ENCODE measurements at regions not wholly inside any gene's neighbourhood (a gene's known extent, or its start where the extent isn't known, plus 50 kb on each side); places are given as distances from the start of the nearest gene placed in this dataset.

DNA sequence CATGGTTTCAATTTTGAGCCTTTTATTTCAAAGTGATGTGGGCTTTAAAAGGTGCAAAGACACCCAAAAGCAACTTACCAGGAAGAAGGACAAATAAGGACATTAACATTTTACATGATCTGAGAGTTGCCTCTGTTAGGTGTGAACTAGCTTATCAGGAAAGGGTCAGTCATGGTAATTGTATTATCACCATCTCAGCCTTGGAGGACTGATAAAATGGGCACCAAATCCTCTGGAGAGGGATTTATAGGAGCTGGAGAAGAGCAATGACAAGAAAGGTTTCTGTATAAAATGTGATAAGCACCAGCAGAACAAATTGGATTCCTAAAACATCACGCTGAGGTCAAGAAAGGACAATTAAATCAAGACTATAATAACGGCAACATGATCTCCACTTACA is 217.7 kb upstream of the PRICKLE1 start:
- no peak for DNase-seq

DNA sequence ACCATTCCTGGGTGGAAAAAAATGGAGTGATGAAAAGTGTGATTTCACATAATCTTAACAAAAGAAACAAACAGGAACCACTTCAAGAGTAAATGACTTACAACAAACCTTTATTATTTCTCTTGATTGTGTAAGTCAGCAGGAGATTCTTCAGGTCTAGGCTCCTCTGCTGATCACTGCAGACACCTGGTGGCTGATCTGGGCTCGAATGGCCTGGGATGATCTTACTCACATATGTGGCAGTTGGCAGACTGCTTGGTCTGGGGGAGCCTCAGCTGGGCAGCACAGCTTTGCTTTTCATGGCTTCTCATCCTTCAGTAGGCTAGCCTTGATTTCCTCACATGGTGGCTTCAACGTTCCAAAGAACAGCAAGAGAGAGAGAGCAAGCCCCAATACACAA is 215.4 kb upstream of the PRICKLE1 start:
- no peak for DNase-seq

DNA sequence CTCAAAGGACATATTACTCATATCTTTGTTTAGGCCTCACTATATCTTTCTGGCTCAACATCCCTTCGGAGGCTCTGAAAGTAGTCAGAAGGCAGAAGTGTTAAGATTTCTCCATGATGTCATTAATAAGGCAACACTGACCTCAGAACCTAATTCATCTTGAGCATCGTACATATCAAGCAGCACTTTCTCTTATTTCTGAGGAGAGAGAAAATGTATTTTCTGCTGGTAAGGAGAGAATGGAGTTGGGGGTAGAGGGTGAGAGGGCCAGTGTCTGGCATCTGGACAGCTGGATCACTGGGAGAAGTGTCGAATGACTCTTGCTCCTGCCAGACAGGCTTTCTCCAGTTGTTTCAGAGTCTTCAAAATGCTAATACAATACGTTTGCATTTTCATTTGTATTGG is 213.2 kb upstream of the PRICKLE1 start:
- DNase-seq = no peak

DNA sequence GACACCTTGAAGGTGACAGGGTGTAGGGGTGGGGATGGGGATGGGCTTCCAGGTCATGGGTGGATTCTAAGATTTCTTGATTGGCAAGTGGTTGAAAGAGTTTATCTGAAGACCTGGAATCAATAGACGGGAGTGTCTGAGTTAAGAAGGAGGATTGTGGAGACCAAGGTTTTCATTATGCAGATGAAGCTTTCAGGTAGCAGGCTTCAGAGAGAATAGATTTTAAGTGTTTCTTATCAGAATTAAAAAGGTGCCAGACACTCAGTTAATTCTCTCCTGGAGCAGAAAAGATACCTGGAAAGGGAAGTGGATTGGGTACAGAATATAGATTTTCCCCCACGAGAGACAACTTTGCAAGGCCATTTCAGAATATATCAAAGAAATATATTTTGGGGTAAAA is 211.7 kb upstream of the PRICKLE1 start:
- DNase-seq = no peak

DNA sequence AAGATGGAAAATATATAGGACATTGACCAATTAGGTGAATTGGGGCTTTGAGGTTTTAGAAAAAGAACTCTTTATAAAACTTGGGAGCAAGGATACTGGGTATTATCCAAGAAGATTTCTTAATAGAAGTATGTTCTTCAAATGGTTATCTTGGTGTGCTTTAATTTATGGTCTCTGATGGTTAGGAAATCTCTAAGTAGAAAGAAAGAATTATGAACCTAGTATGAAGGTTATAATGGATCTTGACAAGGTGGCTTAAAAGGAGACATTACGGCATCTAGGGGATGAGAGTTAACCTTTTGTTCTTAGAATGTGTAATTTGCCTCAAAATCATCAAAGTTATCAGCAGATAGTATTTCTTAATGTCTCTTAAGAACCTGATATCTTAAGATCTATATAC is 210.4 kb upstream of the PRICKLE1 start:
- no peak for DNase-seq

DNA sequence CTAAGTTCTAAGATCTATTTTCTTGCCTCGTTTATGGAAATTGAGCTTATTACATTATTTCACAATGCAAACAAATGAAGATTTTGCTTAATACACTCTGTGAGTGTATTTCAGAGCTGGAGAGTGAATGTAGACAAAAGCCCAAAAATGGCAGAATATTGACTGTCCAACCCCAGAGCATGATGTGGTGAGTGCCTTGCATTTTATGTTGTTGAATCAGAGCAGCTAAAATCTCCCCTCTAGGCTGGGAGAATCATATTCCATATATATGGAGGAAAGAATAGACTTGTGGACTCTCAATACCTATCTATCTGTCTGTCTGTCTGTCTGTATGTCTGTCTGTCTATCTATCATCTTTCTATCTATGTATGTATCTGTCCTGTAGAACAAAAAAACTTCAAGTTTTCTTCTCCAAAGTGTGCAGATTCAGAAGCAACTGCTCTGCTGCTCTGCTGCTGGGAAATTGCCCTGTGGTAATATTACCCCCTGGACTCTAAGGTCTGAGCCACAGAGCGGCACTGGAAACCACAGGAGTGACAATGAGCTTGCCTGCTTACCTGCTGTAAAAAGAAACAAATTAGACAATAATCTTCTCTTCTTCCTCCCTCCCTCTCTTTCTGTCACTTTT is 209.4 kb upstream of the PRICKLE1 start:
- no peak for DNase-seq

DNA sequence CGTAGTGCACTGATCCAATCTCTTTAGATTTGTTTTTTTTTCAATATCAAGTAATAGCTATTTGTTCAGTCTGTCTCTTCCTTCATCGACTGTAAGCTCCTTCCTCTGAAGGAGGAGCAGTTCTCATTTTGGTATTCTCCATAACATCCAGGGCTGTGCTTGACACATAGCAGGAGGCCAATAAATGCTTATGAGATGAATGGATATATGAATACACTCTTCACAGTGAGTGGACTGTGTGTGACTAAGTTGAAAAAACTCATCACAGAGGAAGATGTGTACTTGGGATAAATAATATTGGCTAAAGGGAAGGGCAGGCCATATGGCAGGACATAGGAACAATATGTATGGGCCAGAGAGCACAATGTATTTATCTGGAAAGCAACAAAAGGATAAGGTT is 205.3 kb upstream of the PRICKLE1 start:
- DNase-seq = no peak

DNA sequence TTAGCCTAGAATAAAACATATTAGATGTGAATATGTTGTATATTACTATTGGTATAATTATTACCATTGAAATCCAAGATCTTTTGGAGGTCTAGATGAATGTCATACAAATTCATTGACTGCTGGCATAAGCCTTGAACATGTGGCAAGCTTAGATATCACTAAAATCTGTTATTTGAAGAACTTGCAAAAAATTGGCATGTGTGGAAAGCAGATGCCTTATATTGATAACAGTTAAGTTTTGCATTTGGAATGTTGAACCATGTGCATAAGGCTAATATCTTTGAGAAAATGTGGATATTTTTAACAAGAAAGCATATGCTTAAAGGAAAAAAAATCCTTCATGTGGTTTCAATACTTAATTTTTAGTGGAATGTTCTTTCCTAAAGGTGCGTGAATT is 203.6 kb upstream of the PRICKLE1 start:
- no peak for DNase-seq

DNA sequence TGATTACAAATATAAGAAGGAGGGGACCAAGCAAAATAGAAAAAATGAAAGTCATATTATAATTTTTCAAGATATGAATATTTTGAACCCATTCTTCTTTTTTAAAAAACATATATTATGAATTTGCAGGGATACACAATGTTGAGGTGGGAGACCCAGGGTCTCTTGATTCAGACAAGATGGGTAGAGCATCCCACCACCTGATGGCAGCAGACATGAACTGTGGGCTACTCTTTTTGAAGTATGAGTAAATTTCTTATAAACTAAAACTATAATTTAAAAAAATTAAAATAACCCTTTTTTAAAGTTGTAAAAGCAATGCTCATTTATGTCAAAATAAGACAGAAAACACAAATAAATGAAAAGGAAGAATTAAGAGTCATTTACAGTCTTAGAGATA is 202.7 kb upstream of the PRICKLE1 start:
- DNase-seq = no peak

DNA sequence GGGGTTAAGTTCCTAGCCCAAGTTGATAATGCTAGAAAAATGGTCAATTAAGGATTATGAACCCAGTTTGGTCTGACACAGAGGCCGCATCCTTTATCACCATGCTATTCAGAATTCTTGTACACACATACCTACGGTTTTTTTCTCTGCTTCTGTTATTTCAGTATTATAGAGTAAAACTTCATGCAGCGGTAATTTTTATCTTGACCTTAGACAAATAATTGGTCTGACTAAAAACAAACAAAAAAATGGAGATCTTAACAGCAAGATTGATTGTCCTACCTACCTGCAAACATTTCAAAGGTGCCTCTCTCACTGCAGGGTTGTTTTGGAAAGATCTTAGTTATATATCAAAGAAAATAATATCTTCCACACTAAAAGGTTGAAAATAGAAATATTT is 201.9 kb upstream of the PRICKLE1 start:
- DNase-seq = no peak

DNA sequence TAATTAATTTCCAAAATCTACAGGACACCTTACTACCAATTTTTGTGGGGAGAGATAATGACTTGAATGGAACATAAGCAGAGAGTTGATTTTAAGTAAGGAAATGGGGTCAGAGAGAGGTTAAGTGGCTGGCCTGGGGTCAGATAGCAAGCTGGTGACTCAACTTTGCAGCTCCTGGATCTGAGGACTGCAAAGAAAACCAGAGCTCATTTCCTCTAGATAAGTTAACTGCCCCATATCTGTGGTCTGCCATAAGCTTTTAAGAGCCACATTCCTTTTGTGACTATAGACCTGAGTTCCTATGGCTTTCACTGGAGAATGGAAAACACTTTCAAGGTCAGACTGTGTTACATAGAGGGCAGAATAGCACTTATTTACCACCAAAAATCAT is 201.2 kb upstream of the PRICKLE1 start:
- DNase-seq = no peak

DNA sequence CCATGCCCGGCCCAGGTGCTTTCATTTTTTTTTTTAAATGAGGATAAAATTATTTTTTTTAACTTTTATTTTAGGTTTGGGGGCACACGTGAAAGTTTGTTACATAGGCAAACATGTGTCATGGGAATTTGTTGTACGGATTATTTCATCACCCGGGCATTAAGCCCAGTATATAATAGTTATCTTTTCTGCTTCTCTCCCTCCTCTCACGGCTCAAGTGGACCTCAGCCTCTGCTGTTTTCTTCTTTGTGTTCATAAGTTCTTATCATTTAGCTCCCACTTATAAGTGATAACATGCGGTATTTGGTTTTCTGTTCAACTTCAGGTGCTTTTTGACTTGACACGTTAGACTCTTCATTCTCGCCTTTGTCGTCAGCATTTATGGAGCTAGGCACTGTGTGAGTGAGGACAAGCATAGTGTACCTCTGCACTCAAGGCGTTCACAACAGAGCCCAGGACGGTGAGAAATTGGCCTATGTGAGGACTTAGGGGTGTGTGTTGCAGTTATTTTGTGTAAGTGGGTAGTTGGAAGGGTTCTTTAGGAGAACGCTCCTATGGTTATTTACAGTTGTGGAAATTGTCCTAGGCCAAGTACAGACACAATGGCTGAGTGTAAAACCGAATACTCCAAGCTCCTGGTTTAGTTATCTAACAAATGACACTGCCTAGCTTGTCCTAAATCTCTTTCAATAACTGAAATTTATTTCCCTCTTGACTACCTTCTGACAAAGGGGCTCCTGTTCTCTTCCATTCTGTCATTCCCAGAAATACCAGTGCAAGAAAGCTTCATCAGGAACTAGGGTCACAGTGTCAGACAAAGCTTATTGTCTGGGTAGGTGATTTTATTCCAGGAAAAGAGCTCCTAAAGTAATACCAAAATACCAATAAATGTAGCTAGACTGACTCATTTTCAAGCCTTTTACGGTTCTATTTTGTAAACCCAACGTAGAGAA is 200.5 kb upstream of the PRICKLE1 start:
- no peak for DNase-seq

DNA sequence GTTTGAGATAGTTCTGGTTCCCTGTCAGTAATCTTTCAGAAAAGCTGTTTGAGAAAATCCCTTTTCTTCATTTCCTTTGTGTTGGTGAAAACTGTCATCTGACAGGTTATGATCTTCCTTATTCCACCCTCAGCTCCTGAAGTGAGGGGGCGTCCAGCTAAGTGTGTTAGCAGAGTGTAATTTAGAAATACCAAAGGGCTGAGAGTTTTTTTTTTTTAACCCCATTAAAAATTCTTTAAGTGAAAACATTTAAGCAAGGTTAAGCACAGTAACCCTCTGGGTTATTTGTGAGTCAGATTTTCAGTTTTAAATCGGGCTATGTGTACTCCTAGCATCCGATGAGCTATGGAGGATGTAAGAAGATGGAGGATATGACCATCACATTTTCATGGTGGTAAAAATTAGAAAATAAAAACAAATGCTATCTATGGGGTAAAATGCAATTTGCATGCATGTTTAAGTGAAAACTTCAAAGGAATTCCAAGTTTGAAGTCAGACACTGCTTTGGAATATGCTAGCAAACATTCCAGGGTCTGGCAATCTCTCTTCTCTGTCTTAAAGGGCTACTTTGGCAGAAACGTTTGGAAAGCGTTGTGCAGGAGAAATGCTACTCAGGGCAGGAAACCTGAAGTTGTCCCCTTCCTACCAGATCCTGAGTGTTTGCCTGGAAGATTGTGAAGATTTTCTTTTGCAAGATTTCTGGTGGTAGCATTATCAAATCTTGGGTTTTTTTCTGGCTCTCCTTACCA is 197.0 kb upstream of the PRICKLE1 start:
- peak in 5 of 56 donors; percentile 0 to 17 (median 16) for DNase-seq

DNA sequence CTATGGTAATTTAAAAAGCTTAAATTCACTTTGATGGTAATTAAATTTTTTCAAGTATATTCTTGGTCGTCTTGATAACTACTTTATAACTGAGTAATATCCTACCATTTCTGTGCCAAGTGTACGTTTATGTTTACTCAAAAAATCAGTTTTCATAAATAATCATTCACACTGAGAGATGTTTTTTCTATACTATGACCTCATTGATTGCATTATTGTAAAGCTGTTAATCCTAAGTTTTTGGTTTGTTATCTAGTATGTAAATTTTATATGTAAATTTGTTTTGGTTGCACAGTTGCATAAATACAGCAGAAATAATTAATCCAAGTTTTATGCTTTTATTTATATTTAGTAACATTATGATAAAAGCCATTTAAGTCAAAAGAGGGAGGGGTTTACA is 196.4 kb upstream of the PRICKLE1 start:
- no peak for DNase-seq

DNA sequence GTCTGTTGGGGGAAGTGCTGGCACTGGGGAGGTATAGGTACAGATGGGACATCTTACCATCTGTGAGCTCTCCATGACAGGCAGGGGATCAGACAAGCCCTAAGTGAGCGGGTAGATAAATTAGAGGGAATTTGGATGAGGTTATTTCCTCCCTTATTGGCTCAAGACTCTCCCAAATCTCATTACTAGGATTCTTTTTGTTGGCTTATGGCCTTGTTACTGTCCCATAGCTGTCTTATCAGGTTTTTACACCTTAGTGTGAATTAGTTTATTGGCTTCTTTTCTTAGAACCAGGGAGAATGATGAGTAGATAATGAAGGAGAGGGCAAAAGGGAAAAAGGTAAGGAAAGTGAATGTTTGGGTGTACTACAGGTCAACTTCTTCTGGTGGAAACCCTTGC is 191.1 kb upstream of the PRICKLE1 start:
- DNase-seq = no peak

DNA sequence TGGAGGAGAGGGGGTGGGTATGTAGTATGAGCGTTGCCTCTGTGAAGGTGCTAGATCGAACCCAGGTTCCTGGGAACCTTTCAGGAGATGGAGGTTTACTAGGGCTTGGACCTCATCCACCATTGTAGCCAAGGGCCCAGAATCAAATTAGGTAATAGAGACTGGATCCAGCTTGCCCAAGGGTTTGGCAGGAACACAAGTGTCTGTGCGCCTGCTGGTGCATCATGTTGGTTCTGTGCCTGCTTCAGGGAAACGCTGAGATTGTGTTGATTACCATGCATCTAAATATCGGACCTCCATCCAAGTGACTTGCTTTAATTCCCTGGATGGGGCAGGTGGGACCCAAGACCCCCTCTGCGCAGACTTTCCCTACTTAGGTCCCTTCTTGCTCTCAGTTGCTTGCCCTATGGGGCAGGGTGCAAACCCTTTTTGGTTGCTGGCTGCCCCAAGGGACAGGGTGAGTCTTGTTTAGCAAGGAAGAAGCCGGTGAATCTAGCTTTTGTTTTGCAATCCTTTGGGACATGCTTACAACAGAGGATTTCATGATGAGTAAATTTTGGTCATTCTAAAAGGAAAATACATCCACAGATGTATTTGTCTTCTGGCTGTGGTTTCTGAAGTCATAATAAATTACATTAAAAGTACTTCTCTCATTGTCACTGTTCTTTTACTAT is 189.8 kb upstream of the PRICKLE1 start:
- DNase-seq = no peak

DNA sequence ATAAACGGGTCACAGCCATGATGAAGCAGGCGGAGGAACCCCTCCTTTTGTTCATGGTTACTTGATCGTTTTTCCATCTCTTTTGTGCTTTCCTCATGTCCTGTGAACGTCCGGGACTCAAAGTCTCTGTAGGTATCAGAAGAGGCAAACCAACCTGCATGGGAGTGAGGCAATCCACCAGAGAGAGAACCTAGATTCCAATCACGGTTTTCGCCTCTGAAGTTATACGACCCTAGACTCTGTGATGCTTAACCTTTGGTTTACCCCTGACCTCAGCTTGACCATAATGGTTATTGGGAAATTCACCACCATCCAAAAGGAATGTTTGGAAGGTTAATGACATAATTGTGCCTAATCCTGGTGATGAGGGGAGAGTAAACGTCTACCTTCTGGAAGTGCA is 186.8 kb upstream of the PRICKLE1 start:
- no peak for DNase-seq

DNA sequence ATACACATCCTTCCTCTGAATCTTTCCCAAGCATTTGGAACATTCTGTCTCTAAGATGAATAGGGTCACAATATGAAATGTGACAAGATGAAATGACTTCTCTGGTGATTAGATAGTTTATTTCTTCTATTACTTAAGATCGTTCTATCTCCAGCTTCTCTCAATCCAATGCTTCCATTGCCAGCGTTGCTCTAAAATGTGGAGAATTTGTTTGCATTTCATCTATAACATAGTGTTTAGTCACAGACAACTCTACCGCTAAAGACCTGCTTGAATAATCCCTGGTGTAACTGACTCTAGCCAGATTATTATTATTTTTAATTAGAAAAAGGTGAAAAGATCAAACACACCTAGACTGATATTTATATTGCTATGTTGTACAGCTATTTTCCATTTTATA is 184.7 kb upstream of the PRICKLE1 start:
- no peak for DNase-seq

DNA sequence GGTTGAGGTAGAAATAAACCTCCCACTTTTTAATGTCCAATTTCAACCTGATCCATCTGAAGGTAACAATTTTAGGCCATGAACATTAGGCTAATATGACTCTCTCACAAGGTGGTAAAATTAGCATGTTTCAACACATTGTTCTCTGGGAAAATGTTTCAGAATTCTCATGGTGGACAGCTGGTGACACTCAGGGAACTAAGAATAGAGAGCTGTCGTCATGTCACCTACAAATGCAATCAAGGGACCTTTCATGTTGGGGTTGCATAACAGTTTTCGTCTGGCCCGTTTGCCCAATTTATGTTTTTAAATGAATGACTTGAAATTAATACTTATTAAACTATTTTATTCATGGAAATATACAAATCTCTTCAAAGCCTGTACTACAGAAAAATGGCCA is 180.7 kb upstream of the PRICKLE1 start:
- DNase-seq = no peak

DNA sequence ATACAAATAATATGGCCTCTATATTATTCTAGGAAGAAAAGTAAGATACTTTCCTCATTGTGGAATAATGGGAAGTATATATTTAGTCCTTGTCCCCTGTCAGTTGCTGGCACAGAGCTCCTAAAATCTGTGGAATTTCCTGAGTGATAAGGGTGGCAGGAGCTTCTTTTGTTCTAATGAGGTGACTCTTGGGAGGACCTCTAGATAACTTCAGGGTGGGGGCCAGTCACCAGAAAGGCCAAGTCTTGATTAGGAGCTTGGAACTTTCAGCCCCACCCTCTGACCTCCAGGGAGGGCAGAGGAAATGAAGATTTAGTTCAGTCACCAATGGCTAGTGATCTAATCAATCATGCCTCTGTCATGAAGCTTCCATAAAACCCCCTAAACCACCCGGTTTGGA is 179.9 kb upstream of the PRICKLE1 start:
- no peak for DNase-seq

DNA sequence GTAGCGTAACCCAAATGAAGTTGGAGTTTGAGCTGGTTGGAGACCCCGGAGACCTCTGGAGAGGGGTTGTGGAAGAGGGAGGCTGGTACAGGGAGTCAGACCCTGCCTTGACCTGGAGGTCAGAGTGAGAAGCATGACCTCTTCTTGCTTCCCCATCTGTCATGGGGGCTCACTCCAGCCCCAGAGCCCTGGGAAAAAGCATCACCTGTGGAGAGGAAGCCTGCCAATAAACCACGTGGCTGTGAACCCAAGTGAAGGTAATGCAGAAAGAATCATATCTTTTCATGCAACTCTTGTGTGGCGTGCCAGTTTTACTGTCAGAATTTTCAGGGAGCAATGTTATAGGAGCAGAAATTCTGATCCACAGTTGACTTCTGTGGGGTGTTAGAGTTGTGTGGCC is 178.5 kb upstream of the PRICKLE1 start:
- DNase-seq = no peak

All from nucleus accumbens (tissue), 56 donors.